GM10266 (cell line): ENCODE measurements at regions not wholly inside any gene's neighbourhood (a gene's known extent, or its start where the extent isn't known, plus 50 kb on each side); places are given as distances from the start of the nearest gene placed in this dataset.

Source experiments
- DNase-seq: peaks from one replicate; pipeline ENCODE4 v3.0.0; 2012; ENCODE audit errors: extremely low spot score
- CTCF ChIP-seq: IDR thresholded peaks from 2 replicates; pipeline ENCODE4 v1.5.1; 2012; ENCODE audit warnings: mild to moderate bottlenecking, low read depth; ENCODE audit not compliant: control insufficient read depth, insufficient read depth; ENCODE audit errors: missing control alignments

GRCh38 chr2:215530191-215530968 lies 94.5 kb upstream of the FN1 start:
- TF ChIP-seq CTCF, result no peak
- DNase-seq, result no peak

- no peak for DNase-seq
- no peak for TF ChIP-seq CTCF
Observed at GRCh38 chr2:215529271-215529670, 93.4 kb upstream of the FN1 start.

- no peak for TF ChIP-seq CTCF
- no peak for DNase-seq
Observed at GRCh38 chr2:215528555-215528954, 92.7 kb upstream of the FN1 start.

- DNase-seq, result no peak
- TF ChIP-seq CTCF, result no peak
Observed at GRCh38 chr2:215527736-215528135, 91.9 kb upstream of the FN1 start.

GRCh38 chr2:215526341-215526740 lies 90.5 kb upstream of the FN1 start:
- TF ChIP-seq CTCF, result no peak
- DNase-seq, result no peak

- no peak for DNase-seq
- TF ChIP-seq CTCF, result no peak
Observed at GRCh38 chr2:215522237-215522636, 86.4 kb upstream of the FN1 start.

- no peak for DNase-seq
- no peak for TF ChIP-seq CTCF
Observed at GRCh38 chr2:215521031-215521430, 85.2 kb upstream of the FN1 start.
